ENCODE measurements at regions not wholly inside any gene's neighbourhood (a gene's known extent, or its start where the extent isn't known, plus 50 kb on each side); places are given as distances from the start of the nearest gene placed in this dataset.

GRCh38 chr7:21142081-21142480 lies 285.8 kb upstream of the SP4 start:
- no peak for DNase-seq (ENCODE audit: low read depth in 2 of 2)

- DNase-seq (ENCODE audit: low read depth in 2 of 2) = no peak
These were observed 281.1 kb upstream of the SP4 start for GRCh38 chr7:21146642-21147423.

GRCh38 chr7:21149809-21150208 lies 278.1 kb upstream of the SP4 start:
- no peak for DNase-seq (ENCODE audit: low read depth in 2 of 2)

GRCh38 chr7:21154614-21155013 lies 273.3 kb upstream of the SP4 start:
- DNase-seq (ENCODE audit: low read depth in 2 of 2) = no peak

- no peak for DNase-seq (ENCODE audit: low read depth in 2 of 2)
These were observed 268.4 kb upstream of the SP4 start for GRCh38 chr7:21159506-21159905.

GRCh38 chr7:21160401-21160800 lies 267.5 kb upstream of the SP4 start:
- no peak for DNase-seq (ENCODE audit: low read depth in 2 of 2)

GRCh38 chr7:21167942-21168341 lies 259.9 kb upstream of the SP4 start:
- no peak for DNase-seq (ENCODE audit: low read depth in 2 of 2)

GRCh38 chr7:21169667-21170580 lies 258.0 kb upstream of the SP4 start:
- DNase-seq (ENCODE audit: low read depth in 2 of 2) = no peak

GRCh38 chr7:21172800-21173199 lies 255.1 kb upstream of the SP4 start:
- no peak for DNase-seq (ENCODE audit: low read depth in 2 of 2)

- DNase-seq (ENCODE audit: low read depth in 2 of 2) = no peak
These were observed 254.4 kb upstream of the SP4 start for GRCh38 chr7:21173436-21173835.

- DNase-seq (ENCODE audit: low read depth in 2 of 2) = no peak
These were observed 252.2 kb upstream of the SP4 start for GRCh38 chr7:21175714-21176113.

GRCh38 chr7:21184942-21185652 lies 242.8 kb upstream of the SP4 start:
- DNase-seq (ENCODE audit: low read depth in 2 of 2) = no peak

GRCh38 chr7:21185653-21186265 lies 242.1 kb upstream of the SP4 start:
- DNase-seq (ENCODE audit: low read depth in 2 of 2) = no peak

- DNase-seq (ENCODE audit: low read depth in 2 of 2) = no peak
These were observed 236.4 kb upstream of the SP4 start for GRCh38 chr7:21191321-21192073.

- no peak for DNase-seq (ENCODE audit: low read depth in 2 of 2)
These were observed 235.2 kb upstream of the SP4 start for GRCh38 chr7:21192657-21193056.

GRCh38 chr7:21193895-21194294 lies 234.0 kb upstream of the SP4 start:
- DNase-seq (ENCODE audit: low read depth in 2 of 2) = no peak

- no peak for DNase-seq (ENCODE audit: low read depth in 2 of 2)
These were observed 232.9 kb upstream of the SP4 start for GRCh38 chr7:21194936-21195335.

GRCh38 chr7:21198921-21199320 lies 229.0 kb upstream of the SP4 start:
- DNase-seq (ENCODE audit: low read depth in 2 of 2) = no peak

GRCh38 chr7:21200503-21200902 lies 227.4 kb upstream of the SP4 start:
- DNase-seq (ENCODE audit: low read depth in 2 of 2) = no peak

GRCh38 chr7:21214657-21215056 lies 213.2 kb upstream of the SP4 start:
- DNase-seq (ENCODE audit: low read depth in 2 of 2) = no peak

- DNase-seq (ENCODE audit: low read depth in 2 of 2) = no peak
These were observed 212.6 kb upstream of the SP4 start for GRCh38 chr7:21215307-21215706.

All from stimulated activated CD8-positive, alpha-beta memory T cell treated with anti-CD3 and anti-CD28 coated beads, Interleukin-7, amount 100 ng/mL, for 4 hours (primary cell).